ENCODE measurements at regions not wholly inside any gene's neighbourhood (a gene's known extent, or its start where the extent isn't known, plus 50 kb on each side); places are given as distances from the start of the nearest gene placed in this dataset.

DNA sequence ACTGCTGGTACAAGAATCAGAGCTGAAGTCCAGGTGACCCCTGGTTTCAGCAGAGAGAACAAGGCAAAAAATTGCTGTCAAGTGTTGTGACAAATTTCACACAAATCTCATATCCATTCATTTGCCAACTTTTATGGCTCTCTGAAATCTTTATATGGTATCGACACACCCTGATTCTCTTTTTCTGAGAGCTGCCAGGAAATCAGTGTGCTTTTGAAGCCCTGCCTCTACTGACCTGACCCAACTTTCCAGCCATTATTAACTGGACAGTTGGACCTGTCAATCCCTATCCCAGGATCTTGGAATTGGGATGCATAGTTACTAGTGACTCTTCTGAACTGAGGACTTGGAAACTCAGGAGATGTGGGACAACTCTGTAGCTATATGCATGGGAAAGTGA, 288.2 kb upstream of the GADL1 start:
- Mint-ChIP-seq H3K4me3 (no peak overlapping the region), H3K4me1 (peaks cover 1% of the 10 kb centered on the region)
- POLR2A ChIA-PET: no interaction called here

DNA sequence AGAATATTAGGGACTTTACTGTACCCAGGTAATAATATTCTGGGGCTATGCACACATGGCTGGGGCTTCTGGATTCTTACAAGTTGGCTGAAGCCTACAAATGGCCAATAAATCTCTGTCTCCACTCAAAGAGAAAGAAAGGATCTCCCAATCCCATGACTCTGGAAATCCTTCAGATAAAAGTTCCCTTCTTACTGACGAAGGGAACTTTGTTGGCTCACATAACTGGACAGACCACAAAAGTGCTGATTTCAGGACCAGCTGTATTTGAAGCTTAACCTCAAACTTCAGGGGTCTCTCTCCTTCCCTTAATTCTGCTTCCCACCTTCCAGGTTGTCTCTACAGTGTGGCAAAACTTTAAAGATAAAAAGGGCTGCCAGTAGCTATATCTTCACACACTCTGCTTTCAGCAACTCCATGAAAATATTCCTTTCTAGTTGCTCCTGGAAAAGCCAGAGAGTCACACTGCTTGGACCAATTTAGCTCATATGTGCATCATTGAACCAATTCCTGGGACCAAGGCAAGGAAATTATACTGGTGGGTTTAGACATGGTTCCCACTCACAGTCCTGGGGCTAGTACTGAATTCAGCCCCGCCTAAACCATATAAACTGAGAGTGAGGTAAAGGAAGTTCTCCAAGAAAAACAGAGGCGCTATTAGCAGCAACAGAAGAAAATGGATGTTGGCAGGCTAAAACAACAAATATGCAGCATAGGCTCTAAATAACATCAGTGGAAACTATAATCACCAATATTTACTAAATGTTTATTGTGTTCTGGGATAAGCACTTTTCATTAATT, 290.0 kb upstream of the GADL1 start:
- no peaks in the 10 kb centered on the region for H3K36me3 Mint-ChIP-seq
- ATAC-seq (ENCODE audit: low read depth) (no peak), DNase-seq (no peak)
- no peaks in the 10 kb centered on the region for H3K4me1 Mint-ChIP-seq
- no peaks in the 10 kb centered on the region for H3K27me3 Mint-ChIP-seq
- no peak overlapping the region for H3K27ac Mint-ChIP-seq
- POLR2A ChIA-PET: no interaction called here
- peaks cover 4% of the 10 kb centered on the region for H3K9me3 Mint-ChIP-seq
- H3K4me3 Mint-ChIP-seq: no peak overlapping the region

More for the DNA sequence above, 288.2 kb upstream of the GADL1 start:
- H3K27ac Mint-ChIP-seq: no peak overlapping the region
- DNase-seq (no peak), ATAC-seq (ENCODE audit: low read depth) (no peak)
- no peaks in the 10 kb centered on the region for H3K36me3 Mint-ChIP-seq
- H3K9me3 Mint-ChIP-seq: peaks cover 4% of the 10 kb centered on the region
- H3K27me3 Mint-ChIP-seq: no peaks in the 10 kb centered on the region

DNA sequence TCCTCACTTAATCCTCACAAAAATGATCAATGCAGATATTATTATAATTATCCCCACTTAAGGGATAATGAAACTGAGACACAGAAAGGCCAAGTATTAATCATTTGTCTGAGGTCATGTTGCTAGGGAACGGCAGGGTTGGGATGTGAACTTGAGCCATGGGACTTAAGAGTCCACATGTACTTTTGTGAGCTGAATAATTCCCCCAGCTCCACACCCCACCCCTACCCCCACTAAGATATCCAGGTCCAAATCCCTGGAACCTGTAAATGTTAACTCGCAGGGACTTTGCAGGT, 290.5 kb upstream of the GADL1 start:
- DNase-seq: no peak
- POLR2A ChIA-PET: no interaction called here
- H3K4me1 Mint-ChIP-seq: no peaks in the 10 kb centered on the region
- peaks cover 2% of the 10 kb centered on the region for H3K9me3 Mint-ChIP-seq
- H3K4me3 Mint-ChIP-seq: no peak overlapping the region
- H3K27me3 Mint-ChIP-seq: no peaks in the 10 kb centered on the region
- H3K36me3 Mint-ChIP-seq: no peaks in the 10 kb centered on the region
- H3K27ac Mint-ChIP-seq: no peak overlapping the region
- ATAC-seq (ENCODE audit: low read depth): no peak

DNA sequence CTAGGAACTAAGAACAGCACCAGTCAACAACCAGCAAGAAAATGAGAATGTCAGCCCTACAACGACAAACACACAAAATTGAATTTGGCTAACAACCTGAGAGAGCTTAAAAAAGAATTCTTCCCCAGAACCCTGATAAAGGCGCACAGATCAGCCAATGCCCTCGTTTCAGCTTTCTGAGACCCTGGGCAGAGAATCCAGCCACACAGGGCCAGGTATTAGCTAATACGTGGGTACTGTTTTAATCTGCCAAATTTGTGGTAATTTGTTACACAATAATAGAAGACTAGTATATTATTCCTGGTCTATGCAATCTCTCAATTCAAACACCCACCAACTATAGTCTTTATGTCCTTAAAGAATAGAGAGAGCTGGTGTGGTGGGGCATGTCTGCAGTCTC, 291.6 kb upstream of the GADL1 start:
- no peak overlapping the region for H3K27ac Mint-ChIP-seq
- no peak overlapping the region for H3K4me3 Mint-ChIP-seq
- POLR2A ChIA-PET: no interaction called here
- no peaks in the 10 kb centered on the region for H3K36me3 Mint-ChIP-seq
- no peak for ATAC-seq (ENCODE audit: low read depth)
- peaks cover 1% of the 10 kb centered on the region for H3K9me3 Mint-ChIP-seq
- no peak for DNase-seq
- H3K27me3 Mint-ChIP-seq: no peaks in the 10 kb centered on the region
- H3K4me1 Mint-ChIP-seq: no peaks in the 10 kb centered on the region

DNA sequence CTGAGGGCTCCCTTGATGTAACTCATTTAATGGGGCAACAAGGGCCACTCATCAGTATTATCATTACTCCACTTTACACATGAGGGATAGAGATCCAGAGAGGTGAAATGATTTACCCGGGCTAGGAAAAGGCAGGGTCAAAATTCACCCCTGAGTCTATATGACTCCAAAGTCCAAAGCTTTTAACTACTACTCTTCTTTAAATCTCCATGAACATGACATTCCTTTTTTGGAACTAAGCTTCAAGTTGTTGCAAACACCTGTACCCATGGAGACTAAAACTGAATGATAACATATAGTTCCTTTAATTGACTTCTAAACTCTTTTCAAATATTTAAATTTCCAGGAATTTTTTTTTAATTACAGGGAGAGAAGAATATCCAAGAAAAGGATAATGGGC, 292.9 kb upstream of the GADL1 start:
- no peak for DNase-seq
- H3K27ac Mint-ChIP-seq: no peak overlapping the region
- H3K36me3 Mint-ChIP-seq: no peaks in the 10 kb centered on the region
- POLR2A ChIA-PET: no interaction called here
- H3K4me1 Mint-ChIP-seq: no peaks in the 10 kb centered on the region
- H3K27me3 Mint-ChIP-seq: no peaks in the 10 kb centered on the region
- no peak for ATAC-seq (ENCODE audit: low read depth)
- no peak overlapping the region for H3K4me3 Mint-ChIP-seq
- H3K9me3 Mint-ChIP-seq: peaks cover 4% of the 10 kb centered on the region

DNA sequence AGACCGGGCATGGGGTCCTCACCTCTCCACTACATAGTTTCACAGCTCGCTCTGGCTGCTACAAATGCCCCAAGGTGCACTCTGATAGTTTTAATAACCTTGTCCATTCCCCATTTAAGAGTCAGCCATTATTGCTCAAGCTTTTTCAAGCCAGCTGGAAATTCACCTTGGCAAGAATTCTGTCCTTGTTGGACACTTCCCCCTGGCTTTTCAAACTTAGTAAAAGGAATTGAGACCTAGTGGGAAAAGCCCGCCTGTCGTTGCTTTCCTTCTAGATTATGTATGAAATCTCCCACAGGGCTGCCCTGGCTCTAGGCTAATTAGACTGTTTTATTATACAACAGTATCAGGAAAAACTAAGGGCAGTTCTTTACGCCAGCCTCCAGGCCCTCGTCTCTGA, 293.7 kb upstream of the GADL1 start:
- no peaks in the 10 kb centered on the region for H3K4me1 Mint-ChIP-seq
- ATAC-seq (ENCODE audit: low read depth) (no peak), DNase-seq (no peak)
- H3K36me3 Mint-ChIP-seq: no peaks in the 10 kb centered on the region
- H3K27ac Mint-ChIP-seq: no peak overlapping the region
- no peaks in the 10 kb centered on the region for H3K27me3 Mint-ChIP-seq
- no peak overlapping the region for H3K4me3 Mint-ChIP-seq
- peaks cover 4% of the 10 kb centered on the region for H3K9me3 Mint-ChIP-seq
- POLR2A ChIA-PET: no interaction called here

DNA sequence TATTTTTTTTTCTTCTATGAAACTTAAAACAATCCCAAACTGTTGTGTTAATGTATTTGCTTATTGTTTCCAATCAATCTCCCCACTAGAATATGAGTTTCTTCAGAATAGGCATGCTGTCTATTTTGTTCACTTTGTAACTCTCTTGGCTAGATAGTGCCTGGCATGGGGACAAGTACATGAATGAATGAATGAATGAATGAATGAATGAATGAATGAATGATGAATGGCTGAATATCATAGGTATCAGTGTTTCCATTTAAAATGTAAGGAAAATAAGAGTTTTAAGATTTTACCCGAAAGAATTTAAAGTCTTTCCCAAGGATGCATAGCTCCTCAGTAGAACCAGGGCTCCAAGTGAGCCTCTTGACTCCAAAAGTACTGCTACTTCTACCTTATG, 294.9 kb upstream of the GADL1 start:
- POLR2A ChIA-PET: no interaction called here
- Mint-ChIP-seq H3K4me3 (no peak overlapping the region), H3K27ac (no peak overlapping the region), H3K36me3 (no peaks in the 10 kb centered on the region), H3K27me3 (no peaks in the 10 kb centered on the region), H3K4me1 (no peaks in the 10 kb centered on the region), H3K9me3 (peaks cover 7% of the 10 kb centered on the region)
- DNase-seq (no peak), ATAC-seq (ENCODE audit: low read depth) (no peak)

DNA sequence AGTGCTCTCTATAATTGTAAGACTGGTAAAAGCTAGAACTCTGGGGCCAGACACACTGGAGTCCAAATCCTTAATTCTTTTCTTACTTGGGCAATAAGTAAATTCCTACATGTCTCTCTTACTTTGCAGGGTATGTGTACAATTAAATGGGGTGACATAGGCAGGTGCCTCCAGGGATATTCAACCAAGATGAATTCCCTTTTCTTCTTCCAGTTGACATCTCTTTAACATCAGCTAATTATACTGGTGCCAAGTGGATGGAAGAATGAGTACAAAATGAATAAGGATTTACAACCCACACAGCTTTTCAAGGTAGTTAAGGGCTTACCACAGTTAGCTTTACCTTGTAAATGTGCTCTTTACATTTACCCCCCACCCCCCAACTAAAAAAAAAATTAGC, 295.5 kb upstream of the GADL1 start:
- no peak for ATAC-seq (ENCODE audit: low read depth)
- POLR2A ChIA-PET: no interaction called here
- H3K4me3 Mint-ChIP-seq: no peak overlapping the region

DNA sequence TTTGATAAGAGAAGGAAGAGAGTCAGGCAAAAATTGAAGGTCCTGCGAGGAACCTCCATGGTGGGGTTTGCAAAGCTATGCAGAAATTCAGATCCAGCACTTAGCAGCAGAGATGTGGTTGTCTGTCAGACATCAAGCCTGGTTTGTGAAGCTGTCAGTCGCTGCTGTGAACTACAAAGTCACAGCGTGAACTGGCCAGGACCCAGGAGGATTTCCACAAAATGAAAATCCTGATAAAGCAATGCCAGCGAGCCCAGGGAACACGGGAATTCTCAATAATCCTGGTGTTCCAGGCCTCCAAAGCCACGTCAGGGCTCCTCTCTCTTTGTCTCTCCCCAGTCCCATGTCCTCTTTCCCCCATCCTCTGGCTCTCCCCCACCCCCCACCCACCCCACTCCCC, 296.9 kb upstream of the GADL1 start:
- no peak overlapping the region for H3K4me3 Mint-ChIP-seq
- peaks cover 2% of the 10 kb centered on the region for H3K36me3 Mint-ChIP-seq
- no peak overlapping the region for H3K27ac Mint-ChIP-seq
- H3K27me3 Mint-ChIP-seq: no peaks in the 10 kb centered on the region
- no peaks in the 10 kb centered on the region for H3K4me1 Mint-ChIP-seq
- POLR2A ChIA-PET: no interaction called here
- ATAC-seq (ENCODE audit: low read depth) (no peak), DNase-seq (no peak)
- H3K9me3 Mint-ChIP-seq: peaks cover 7% of the 10 kb centered on the region

More for the DNA sequence above, 295.5 kb upstream of the GADL1 start:
- no peaks in the 10 kb centered on the region for H3K36me3 Mint-ChIP-seq
- H3K9me3 Mint-ChIP-seq: peaks cover 7% of the 10 kb centered on the region
- H3K4me1 Mint-ChIP-seq: no peaks in the 10 kb centered on the region
- no peak for DNase-seq
- no peak overlapping the region for H3K27ac Mint-ChIP-seq
- H3K27me3 Mint-ChIP-seq: no peaks in the 10 kb centered on the region

DNA sequence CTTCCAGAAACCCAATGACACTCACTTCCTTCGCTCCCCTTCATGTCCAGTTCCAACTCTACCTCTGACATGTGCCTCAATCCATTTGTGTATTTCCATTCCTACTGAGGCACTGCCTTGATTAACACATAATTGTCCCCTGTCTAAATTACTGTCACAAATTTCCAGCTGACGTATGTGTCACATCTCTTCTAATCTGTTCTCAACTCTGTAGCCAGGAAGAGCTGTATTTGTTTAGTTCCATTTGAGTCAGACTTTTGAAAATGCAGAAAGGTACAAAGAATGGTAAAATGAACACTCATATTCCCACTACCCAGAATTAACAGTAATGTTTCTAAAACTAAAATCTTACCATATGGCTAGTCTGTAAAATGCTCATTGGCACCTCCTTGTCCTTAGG, 299.0 kb upstream of the GADL1 start:
- peaks cover 7% of the 10 kb centered on the region for H3K9me3 Mint-ChIP-seq
- H3K4me1 Mint-ChIP-seq: no peaks in the 10 kb centered on the region
- H3K27ac Mint-ChIP-seq: no peak overlapping the region
- no peak overlapping the region for H3K4me3 Mint-ChIP-seq
- ATAC-seq (ENCODE audit: low read depth) (no peak), DNase-seq (no peak)
- no peaks in the 10 kb centered on the region for H3K27me3 Mint-ChIP-seq
- peaks cover 2% of the 10 kb centered on the region for H3K36me3 Mint-ChIP-seq
- POLR2A ChIA-PET: no interaction called here

DNA sequence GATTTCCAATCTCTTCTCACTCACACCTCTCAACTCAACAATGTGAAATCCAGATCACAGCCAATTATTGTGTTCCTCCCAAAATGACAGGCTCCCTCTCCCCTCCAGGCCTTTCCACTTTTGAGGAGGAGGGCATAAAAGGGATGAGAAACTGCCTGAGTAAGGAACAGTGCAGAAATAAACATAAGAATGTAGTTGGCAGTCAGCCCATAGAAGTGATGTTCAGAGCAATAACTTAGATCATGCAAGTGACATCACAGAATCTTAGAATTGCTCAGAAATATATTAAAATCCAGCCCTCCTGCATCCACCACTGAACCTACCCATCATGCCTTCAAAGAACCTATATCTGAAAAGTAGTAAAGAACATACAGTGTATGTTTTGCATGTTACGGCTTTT, 299.4 kb upstream of the GADL1 start:
- Mint-ChIP-seq H3K9me3 (peaks cover 7% of the 10 kb centered on the region), H3K36me3 (peaks cover 2% of the 10 kb centered on the region), H3K4me3 (no peak overlapping the region), H3K4me1 (no peaks in the 10 kb centered on the region), H3K27me3 (no peaks in the 10 kb centered on the region), H3K27ac (no peak overlapping the region)
- POLR2A ChIA-PET: no interaction called here
- DNase-seq (no peak), ATAC-seq (ENCODE audit: low read depth) (no peak)

DNA sequence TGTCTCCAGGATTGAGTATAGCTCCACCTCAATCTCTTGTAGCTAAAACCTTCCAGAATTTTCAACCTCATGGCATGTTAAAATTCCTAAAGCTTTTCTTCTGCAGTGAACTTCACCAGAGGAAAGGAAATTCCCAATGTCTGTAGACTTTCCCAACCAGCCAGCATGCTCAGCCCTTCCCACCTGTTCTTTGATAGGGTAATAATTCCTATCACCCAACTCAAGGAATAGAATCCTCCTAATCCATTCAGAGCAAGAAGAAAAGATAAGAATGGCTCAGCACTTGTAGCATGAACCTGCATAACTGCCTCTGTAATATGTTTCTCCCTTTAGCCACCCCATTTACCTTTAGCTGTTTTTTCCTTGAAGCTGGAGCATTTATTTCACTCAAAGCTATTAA, 301.8 kb upstream of the GADL1 start:
- peaks cover 11% of the 10 kb centered on the region for H3K9me3 Mint-ChIP-seq
- no peaks in the 10 kb centered on the region for H3K4me1 Mint-ChIP-seq
- DNase-seq: no peak
- no peak overlapping the region for H3K4me3 Mint-ChIP-seq
- no peaks in the 10 kb centered on the region for H3K27me3 Mint-ChIP-seq
- ATAC-seq (ENCODE audit: low read depth): no peak
- POLR2A ChIA-PET: no interaction called here
- peaks cover 4% of the 10 kb centered on the region for H3K36me3 Mint-ChIP-seq
- H3K27ac Mint-ChIP-seq: no peak overlapping the region

DNA sequence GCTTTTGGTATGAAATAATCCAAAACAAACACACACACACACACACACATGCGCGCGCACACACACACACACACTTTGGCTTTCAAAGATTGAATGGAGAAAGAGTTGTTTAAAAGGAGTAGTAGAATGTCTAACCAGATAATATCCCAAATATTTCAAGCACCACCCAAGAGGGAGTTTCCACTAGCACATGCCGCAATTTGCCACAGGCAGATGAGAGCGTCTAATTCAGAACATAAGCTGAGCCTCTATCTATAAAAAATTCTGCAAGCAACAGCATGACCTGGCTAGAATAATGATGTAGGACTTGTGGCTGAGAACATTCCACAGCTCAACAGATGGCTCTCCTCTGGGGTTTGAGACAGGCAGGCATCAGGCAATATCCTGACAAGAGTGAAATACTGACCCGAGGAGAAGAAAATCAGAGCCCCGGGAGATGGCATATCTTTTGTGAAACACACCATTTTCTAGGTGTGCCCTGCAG, 302.5 kb upstream of the GADL1 start:
- H3K4me1 Mint-ChIP-seq: no peaks in the 10 kb centered on the region
- POLR2A ChIA-PET: no interaction called here
- DNase-seq (no peak), ATAC-seq (ENCODE audit: low read depth) (no peak)
- H3K27me3 Mint-ChIP-seq: no peaks in the 10 kb centered on the region
- H3K9me3 Mint-ChIP-seq: peaks cover 11% of the 10 kb centered on the region
- H3K4me3 Mint-ChIP-seq: no peak overlapping the region
- H3K27ac Mint-ChIP-seq: no peak overlapping the region
- peaks cover 4% of the 10 kb centered on the region for H3K36me3 Mint-ChIP-seq

DNA sequence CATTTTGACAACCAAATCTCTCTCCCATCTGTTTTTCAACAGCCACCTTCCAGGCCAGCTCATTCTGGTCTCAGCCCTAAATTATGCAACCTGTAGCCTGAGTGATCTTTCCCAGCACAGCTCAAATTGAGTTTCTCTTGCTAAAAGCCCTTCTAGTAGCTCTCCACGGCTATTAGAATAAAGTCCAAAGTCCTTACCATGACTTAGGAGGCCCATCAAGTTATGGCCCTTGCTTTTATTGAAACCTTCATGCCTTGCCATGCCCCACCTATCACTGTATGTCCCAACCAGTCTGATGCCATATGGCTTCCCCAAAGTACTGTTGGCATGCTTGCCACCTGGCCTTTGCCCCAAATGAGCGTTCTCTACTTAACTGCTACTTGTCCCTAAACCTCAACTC, 303.5 kb upstream of the GADL1 start:
- DNase-seq (no peak), ATAC-seq (ENCODE audit: low read depth) (no peak)
- Mint-ChIP-seq H3K9me3 (peaks cover 9% of the 10 kb centered on the region), H3K27ac (no peak overlapping the region), H3K4me3 (no peak overlapping the region), H3K27me3 (no peaks in the 10 kb centered on the region), H3K4me1 (no peaks in the 10 kb centered on the region), H3K36me3 (peaks cover 4% of the 10 kb centered on the region)
- POLR2A ChIA-PET: no interaction called here

DNA sequence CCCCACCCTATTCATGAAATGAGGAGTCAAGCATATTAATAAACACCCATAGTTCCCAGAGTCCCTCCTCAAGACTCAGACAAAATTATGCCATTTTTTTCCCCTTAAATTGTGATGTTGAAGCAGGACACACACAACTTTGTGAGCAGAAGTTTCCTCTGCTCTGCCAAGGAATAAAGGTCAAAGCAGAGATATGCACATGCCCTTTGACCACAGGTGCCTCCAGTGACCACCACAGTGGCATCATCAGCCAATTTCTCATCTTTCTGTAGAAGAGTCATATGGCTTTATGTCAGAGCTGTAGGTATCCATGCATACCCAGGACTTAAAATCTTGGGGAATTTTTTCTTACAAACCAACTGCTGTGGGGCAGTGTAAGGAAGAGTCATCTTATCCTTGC, 304.4 kb upstream of the GADL1 start:
- H3K9me3 Mint-ChIP-seq: peaks cover 5% of the 10 kb centered on the region
- no peaks in the 10 kb centered on the region for H3K4me1 Mint-ChIP-seq
- H3K36me3 Mint-ChIP-seq: peaks cover 4% of the 10 kb centered on the region
- no peak overlapping the region for H3K27ac Mint-ChIP-seq
- H3K27me3 Mint-ChIP-seq: no peaks in the 10 kb centered on the region
- DNase-seq (no peak), ATAC-seq (ENCODE audit: low read depth) (no peak)
- POLR2A ChIA-PET: no interaction called here
- no peak overlapping the region for H3K4me3 Mint-ChIP-seq
